Activated CD4-positive, alpha-beta memory T cell treated with anti-CD3 and anti-CD28 coated beads, Interleukin-2, amount 10 ng/mL, durations not matched to agents 7 days and 5 days (primary cell): ENCODE measurements at regions not wholly inside any gene's neighbourhood (a gene's known extent, or its start where the extent isn't known, plus 50 kb on each side); places are given as distances from the start of the nearest gene placed in this dataset.

ENCODE experiments used
- CTCF ChIA-PET: fragments of 350-600 bp; sonication (Branson Sonifier 250); formaldehyde crosslinking; loops from one replicate; lab custom pipeline; 2021; ENCODE audit warnings: antibody characterized with exemption, inconsistent platforms; lab: Charles Lee
- POLR2A ChIA-PET: fragments of 350-600 bp; sonication (Branson Sonifier 250); formaldehyde crosslinking; loops from one replicate; lab custom pipeline; 2021; ENCODE audit warnings: antibody characterized with exemption; lab: Charles Lee
- DNase-seq: peaks from one replicate; pipeline ENCODE4 v3.0.0-alpha.2; 2020
- H3K27ac Mint-ChIP-seq: one replicate; pipeline ENCODE4 v1.8.0; 2021; ENCODE audit warnings: mild to moderate bottlenecking, mixed read lengths
- H3K27me3 Mint-ChIP-seq: one replicate; pipeline ENCODE4 v1.8.0; 2021; ENCODE audit warnings: mixed read lengths
- H3K36me3 Mint-ChIP-seq: one replicate; pipeline ENCODE4 v1.8.0; 2021; ENCODE audit warnings: low read depth, mixed read lengths
- H3K4me1 Mint-ChIP-seq: one replicate; pipeline ENCODE4 v1.8.0; 2021; ENCODE audit warnings: mixed read lengths
- H3K4me3 Mint-ChIP-seq: one replicate; pipeline ENCODE4 v1.8.0; 2021; ENCODE audit warnings: mild to moderate bottlenecking, mixed read lengths
- H3K9me3 Mint-ChIP-seq: one replicate; pipeline ENCODE4 v1.8.0; 2021; ENCODE audit warnings: mixed read lengths

- Mint-ChIP-seq H3K27me3 (no peaks in the 10 kb centered on the region), H3K4me3 (no peak overlapping the region), H3K27ac (no peak overlapping the region), H3K36me3 (no peaks in the 10 kb centered on the region), H3K9me3 (no peaks in the 10 kb centered on the region), H3K4me1 (no peaks in the 10 kb centered on the region)
- CTCF ChIA-PET = interaction anchor here (0.5 kb wide), 1 partner anchor 939 kb away, joined by 3 read pairs; no protein-coding TSS in a partner anchor
- POLR2A ChIA-PET = no interaction called here
- no peak for DNase-seq
Observed at GRCh38 chr1:102191723-102192122, 195.0 kb upstream of the OLFM3 start.

- Mint-ChIP-seq H3K27ac (no peak overlapping the region), H3K4me3 (no peak overlapping the region), H3K36me3 (no peaks in the 10 kb centered on the region), H3K4me1 (no peaks in the 10 kb centered on the region), H3K27me3 (no peaks in the 10 kb centered on the region), H3K9me3 (no peaks in the 10 kb centered on the region)
- ChIA-PET POLR2A (no interaction called here), CTCF (no interaction called here)
- no peak for DNase-seq
Observed at GRCh38 chr1:102190429-102190828, 193.7 kb upstream of the OLFM3 start.

- Mint-ChIP-seq H3K4me3 (no peak overlapping the region), H3K27ac (no peak overlapping the region), H3K36me3 (no peaks in the 10 kb centered on the region), H3K4me1 (no peaks in the 10 kb centered on the region), H3K9me3 (no peaks in the 10 kb centered on the region), H3K27me3 (no peaks in the 10 kb centered on the region)
- CTCF ChIA-PET = no interaction called here
- DNase-seq = no peak
- POLR2A ChIA-PET = no interaction called here
Observed at GRCh38 chr1:102186536-102186935, 189.8 kb upstream of the OLFM3 start.

GRCh38 chr1:102185260-102185659, 188.5 kb upstream of the OLFM3 start:
- DNase-seq = no peak
- Mint-ChIP-seq H3K36me3 (no peaks in the 10 kb centered on the region), H3K27me3 (no peaks in the 10 kb centered on the region), H3K9me3 (no peaks in the 10 kb centered on the region), H3K27ac (no peak overlapping the region), H3K4me3 (no peak overlapping the region), H3K4me1 (no peaks in the 10 kb centered on the region)
- POLR2A ChIA-PET = no interaction called here
- CTCF ChIA-PET = no interaction called here

- Mint-ChIP-seq H3K4me3 (no peak overlapping the region), H3K4me1 (no peaks in the 10 kb centered on the region), H3K36me3 (no peaks in the 10 kb centered on the region), H3K9me3 (no peaks in the 10 kb centered on the region), H3K27me3 (no peaks in the 10 kb centered on the region), H3K27ac (no peak overlapping the region)
- DNase-seq = no peak
- CTCF ChIA-PET = no interaction called here
- POLR2A ChIA-PET = no interaction called here
Observed at GRCh38 chr1:102184477-102184876, 187.8 kb upstream of the OLFM3 start.

- Mint-ChIP-seq H3K9me3 (no peaks in the 10 kb centered on the region), H3K27me3 (no peaks in the 10 kb centered on the region), H3K4me1 (no peaks in the 10 kb centered on the region), H3K27ac (no peak overlapping the region), H3K4me3 (no peak overlapping the region), H3K36me3 (no peaks in the 10 kb centered on the region)
- POLR2A ChIA-PET = no interaction called here
- no peak for DNase-seq
- CTCF ChIA-PET = no interaction called here
Observed at GRCh38 chr1:102183711-102184110, 187.0 kb upstream of the OLFM3 start.

- no peaks in the 10 kb centered on the region for H3K9me3 Mint-ChIP-seq
- DNase-seq = no peak
- CTCF ChIA-PET = no interaction called here
- H3K36me3 Mint-ChIP-seq = no peaks in the 10 kb centered on the region
- POLR2A ChIA-PET = no interaction called here
- H3K27ac Mint-ChIP-seq = no peak overlapping the region
- no peak overlapping the region for H3K4me3 Mint-ChIP-seq
- no peaks in the 10 kb centered on the region for H3K27me3 Mint-ChIP-seq
- no peaks in the 10 kb centered on the region for H3K4me1 Mint-ChIP-seq
Observed at GRCh38 chr1:102182603-102183260, 186.0 kb upstream of the OLFM3 start.

- Mint-ChIP-seq H3K4me3 (no peak overlapping the region), H3K4me1 (no peaks in the 10 kb centered on the region), H3K27me3 (no peaks in the 10 kb centered on the region), H3K9me3 (no peaks in the 10 kb centered on the region), H3K36me3 (no peaks in the 10 kb centered on the region), H3K27ac (no peak overlapping the region)
- no peak for DNase-seq
- ChIA-PET CTCF (no interaction called here), POLR2A (no interaction called here)
Observed at GRCh38 chr1:102181341-102181740, 184.6 kb upstream of the OLFM3 start.

- ChIA-PET CTCF (no interaction called here), POLR2A (no interaction called here)
- no peaks in the 10 kb centered on the region for H3K36me3 Mint-ChIP-seq
- H3K4me3 Mint-ChIP-seq = no peak overlapping the region
- no peak overlapping the region for H3K27ac Mint-ChIP-seq
- DNase-seq = no peak
- no peaks in the 10 kb centered on the region for H3K27me3 Mint-ChIP-seq
- H3K4me1 Mint-ChIP-seq = no peaks in the 10 kb centered on the region
- H3K9me3 Mint-ChIP-seq = no peaks in the 10 kb centered on the region
Observed at GRCh38 chr1:102178480-102178879, 181.8 kb upstream of the OLFM3 start.

GRCh38 chr1:102174259-102174863, 177.6 kb upstream of the OLFM3 start:
- ChIA-PET CTCF (no interaction called here), POLR2A (no interaction called here)
- DNase-seq = no peak
- H3K36me3 Mint-ChIP-seq = no peaks in the 10 kb centered on the region
- no peak overlapping the region for H3K27ac Mint-ChIP-seq
- no peak overlapping the region for H3K4me3 Mint-ChIP-seq
- H3K4me1 Mint-ChIP-seq = no peaks in the 10 kb centered on the region
- no peaks in the 10 kb centered on the region for H3K27me3 Mint-ChIP-seq
- no peaks in the 10 kb centered on the region for H3K9me3 Mint-ChIP-seq

- ChIA-PET CTCF (no interaction called here), POLR2A (no interaction called here)
- Mint-ChIP-seq H3K27ac (no peak overlapping the region), H3K4me1 (no peaks in the 10 kb centered on the region), H3K9me3 (no peaks in the 10 kb centered on the region), H3K36me3 (no peaks in the 10 kb centered on the region), H3K27me3 (no peaks in the 10 kb centered on the region), H3K4me3 (no peak overlapping the region)
- no peak for DNase-seq
Observed at GRCh38 chr1:102172200-102172599, 175.5 kb upstream of the OLFM3 start.

GRCh38 chr1:102163799-102164198, 167.1 kb upstream of the OLFM3 start:
- ChIA-PET POLR2A (no interaction called here), CTCF (no interaction called here)
- Mint-ChIP-seq H3K27me3 (no peaks in the 10 kb centered on the region), H3K4me3 (no peak overlapping the region), H3K9me3 (no peaks in the 10 kb centered on the region), H3K4me1 (no peaks in the 10 kb centered on the region), H3K27ac (no peak overlapping the region), H3K36me3 (no peaks in the 10 kb centered on the region)
- DNase-seq = no peak

GRCh38 chr1:102151242-102151641, 154.5 kb upstream of the OLFM3 start:
- DNase-seq = no peak
- ChIA-PET POLR2A (no interaction called here), CTCF (no interaction called here)
- Mint-ChIP-seq H3K27ac (no peak overlapping the region), H3K4me1 (no peaks in the 10 kb centered on the region), H3K4me3 (no peak overlapping the region), H3K36me3 (no peaks in the 10 kb centered on the region), H3K9me3 (no peaks in the 10 kb centered on the region), H3K27me3 (no peaks in the 10 kb centered on the region)

- Mint-ChIP-seq H3K4me3 (no peak overlapping the region), H3K9me3 (no peaks in the 10 kb centered on the region), H3K36me3 (no peaks in the 10 kb centered on the region), H3K4me1 (no peaks in the 10 kb centered on the region), H3K27me3 (no peaks in the 10 kb centered on the region), H3K27ac (no peak overlapping the region)
- ChIA-PET POLR2A (no interaction called here), CTCF (interaction anchor here (0.6 kb wide), 1 partner anchor 16 kb away, joined by 3 read pairs; no protein-coding TSS in a partner anchor)
- DNase-seq = no peak
Observed at GRCh38 chr1:102120910-102121309, 124.2 kb upstream of the OLFM3 start.
